AG09309 (cell line): ENCODE measurements at regions not wholly inside any gene's neighbourhood (a gene's known extent, or its start where the extent isn't known, plus 50 kb on each side); places are given as distances from the start of the nearest gene placed in this dataset.

Source experiments
- DNase-seq: peaks from one replicate; pipeline ENCODE4 v3.0.0-alpha.2; 2010; ENCODE audit warnings: low read depth
- H3K4me3 ChIP-seq: 2 replicates; pipeline ENCODE4 v1.5.1; 2011; ENCODE audit warnings: mild to moderate bottlenecking, low read depth, low read length, moderate library complexity; ENCODE audit not compliant: control insufficient read depth
- CTCF ChIP-seq: IDR thresholded peaks from 2 replicates; pipeline ENCODE4 v1.5.1; 2011; ENCODE audit warnings: mild to moderate bottlenecking, low read depth, low read length, inconsistent platforms; ENCODE audit not compliant: insufficient read depth, control insufficient read depth; ENCODE audit errors: missing control alignments

GRCh38 chr1:227391879-227392278 lies 73.6 kb upstream of the CDC42BPA start:
- TF ChIP-seq CTCF: no peak
- no peak overlapping the region for H3K4me3 ChIP-seq
- no peak for DNase-seq

- TF ChIP-seq CTCF: no peak
- no peak overlapping the region for H3K4me3 ChIP-seq
- DNase-seq: no peak
These were observed 72.9 kb upstream of the CDC42BPA start for GRCh38 chr1:227391211-227391610.

- no peak for TF ChIP-seq CTCF
- no peak for DNase-seq
- H3K4me3 ChIP-seq: no peak overlapping the region
These were observed 72.2 kb upstream of the CDC42BPA start for GRCh38 chr1:227390525-227390924.

GRCh38 chr1:227388214-227389168 lies 70.2 kb upstream of the CDC42BPA start:
- H3K4me3 ChIP-seq: no peak overlapping the region
- no peak for DNase-seq
- TF ChIP-seq CTCF: no peak

- DNase-seq: no peak
- no peak for TF ChIP-seq CTCF
These were observed 61.2 kb upstream of the CDC42BPA start for GRCh38 chr1:227379555-227379892.

GRCh38 chr1:227378871-227379554 lies 60.7 kb upstream of the CDC42BPA start:
- TF ChIP-seq CTCF: no peak
- no peak overlapping the region for H3K4me3 ChIP-seq
- no peak for DNase-seq

More at GRCh38 chr1:227379555-227379892, 61.2 kb upstream of the CDC42BPA start:
- H3K4me3 ChIP-seq: no peak overlapping the region
